ENCODE measurements at regions not wholly inside any gene's neighbourhood (a gene's known extent, or its start where the extent isn't known, plus 50 kb on each side); places are given as distances from the start of the nearest gene placed in this dataset.

- ChIA-PET CTCF (no interaction called here), POLR2A (ENCODE audit: low non-redundant PET) (no interaction called here)
Measured at GRCh38 chr4:66814277-66814676, 731.0 kb downstream of the CENPC start.

GRCh38 chr4:66805582-66805981 lies 739.7 kb downstream of the CENPC start:
- no peaks in the 10 kb centered on the region for H3K27me3 ChIP-seq (replicated peaks; ENCODE audit: insufficient read depth, low read depth, low read length, poor library complexity)
- H3K27ac ChIP-seq (ENCODE audit: low read depth, low read length, poor library complexity, severe bottlenecking) = no peak overlapping the region
- no peaks in the 10 kb centered on the region for H3K36me3 ChIP-seq (ENCODE audit: insufficient read depth, low read length, poor library complexity, severe bottlenecking)
- no TSS peak for BruUV-seq (replicated peaks)
- ChIA-PET CTCF (no interaction called here), POLR2A (ENCODE audit: low non-redundant PET) (no interaction called here)
- H3K9me3 ChIP-seq (ENCODE audit: low read depth, low read length, poor library complexity, severe bottlenecking) = no peaks in the 10 kb centered on the region
- DNase-seq (ENCODE audit: low spot score) = no peak
- intact Hi-C loops (cut with micrococcal nuclease; ENCODE audit: unreplicated experiment) = no loop called here
- H3K4me1 ChIP-seq (ENCODE audit: insufficient read depth, low read length, poor library complexity, severe bottlenecking) = no peaks in the 10 kb centered on the region
- H3K4me3 ChIP-seq (ENCODE audit: low read depth, low read length, poor library complexity, severe bottlenecking) = no peak overlapping the region
- TF ChIP-seq EZH2 (IDR thresholded peaks at IDR 0.05; ENCODE audit: borderline replicate concordance, low read depth, low read length, poor library complexity, severe bottlenecking) (no peak), CTCF (conservative IDR thresholded peaks at IDR 0.05; ENCODE audit: low read depth, low read length) (no peak)

More at GRCh38 chr4:66814277-66814676, 731.0 kb downstream of the CENPC start:
- TF ChIP-seq EZH2 (IDR thresholded peaks at IDR 0.05; ENCODE audit: borderline replicate concordance, low read depth, low read length, poor library complexity, severe bottlenecking) (no peak), CTCF (conservative IDR thresholded peaks at IDR 0.05; ENCODE audit: low read depth, low read length) (no peak)
- Histone ChIP-seq H3K9me3 (ENCODE audit: low read depth, low read length, poor library complexity, severe bottlenecking) (no peaks in the 10 kb centered on the region), H3K4me3 (ENCODE audit: low read depth, low read length, poor library complexity, severe bottlenecking) (no peak overlapping the region), H3K27ac (ENCODE audit: low read depth, low read length, poor library complexity, severe bottlenecking) (no peak overlapping the region), H3K27me3 (replicated peaks; ENCODE audit: insufficient read depth, low read depth, low read length, poor library complexity) (no peaks in the 10 kb centered on the region), H3K36me3 (ENCODE audit: insufficient read depth, low read length, poor library complexity, severe bottlenecking) (no peaks in the 10 kb centered on the region), H3K4me1 (ENCODE audit: insufficient read depth, low read length, poor library complexity, severe bottlenecking) (no peaks in the 10 kb centered on the region)
- BruUV-seq (replicated peaks) = no TSS peak
- DNase-seq (ENCODE audit: low spot score) = no peak
- intact Hi-C loops (cut with micrococcal nuclease; ENCODE audit: unreplicated experiment) = no loop called here

GRCh38 chr4:66804979-66805378 lies 740.3 kb downstream of the CENPC start:
- TF ChIP-seq CTCF (conservative IDR thresholded peaks at IDR 0.05; ENCODE audit: low read depth, low read length) (no peak), EZH2 (IDR thresholded peaks at IDR 0.05; ENCODE audit: borderline replicate concordance, low read depth, low read length, poor library complexity, severe bottlenecking) (no peak)
- no TSS peak for BruUV-seq (replicated peaks)
- Histone ChIP-seq H3K4me3 (ENCODE audit: low read depth, low read length, poor library complexity, severe bottlenecking) (no peak overlapping the region), H3K27ac (ENCODE audit: low read depth, low read length, poor library complexity, severe bottlenecking) (no peak overlapping the region), H3K4me1 (ENCODE audit: insufficient read depth, low read length, poor library complexity, severe bottlenecking) (no peaks in the 10 kb centered on the region), H3K9me3 (ENCODE audit: low read depth, low read length, poor library complexity, severe bottlenecking) (no peaks in the 10 kb centered on the region), H3K36me3 (ENCODE audit: insufficient read depth, low read length, poor library complexity, severe bottlenecking) (no peaks in the 10 kb centered on the region), H3K27me3 (replicated peaks; ENCODE audit: insufficient read depth, low read depth, low read length, poor library complexity) (no peaks in the 10 kb centered on the region)
- CTCF ChIA-PET = no interaction called here
- no peak for DNase-seq (ENCODE audit: low spot score)
- POLR2A ChIA-PET (ENCODE audit: low non-redundant PET) = no interaction called here
- intact Hi-C loops (cut with micrococcal nuclease; ENCODE audit: unreplicated experiment) = no loop called here
